HL-60 (cell line): ENCODE measurements at regions not wholly inside any gene's neighbourhood (a gene's known extent, or its start where the extent isn't known, plus 50 kb on each side); places are given as distances from the start of the nearest gene placed in this dataset.

Source experiments
- GABPA ChIP-seq: IDR thresholded peaks from 2 replicates; pipeline ENCODE4 v1.6.1; 2012; ENCODE audit warnings: low read depth
- POLR2AphosphoS5 ChIP-seq: IDR thresholded peaks from 2 replicates; pipeline ENCODE4 v1.6.1; 2012; ENCODE audit warnings: low read depth
- SPI1 ChIP-seq: IDR thresholded peaks from 2 replicates; pipeline ENCODE4 v1.6.1; 2012; ENCODE audit warnings: low read depth, mild to moderate bottlenecking, borderline replicate concordance
- TF ChIP-seq, protein P1 (sequence below): IDR thresholded peaks from one replicate; pipeline ENCODE4 v1.5.1; 2011; ENCODE audit warnings: low read length, control low read depth, inconsistent platforms; ENCODE audit not compliant: insufficient read depth
- TF ChIP-seq, protein P2 (sequence below): IDR thresholded peaks from 2 replicates; pipeline ENCODE4 v1.6.1; 2012; ENCODE audit warnings: low read depth; ENCODE audit not compliant: insufficient replicate concordance

DNA sequence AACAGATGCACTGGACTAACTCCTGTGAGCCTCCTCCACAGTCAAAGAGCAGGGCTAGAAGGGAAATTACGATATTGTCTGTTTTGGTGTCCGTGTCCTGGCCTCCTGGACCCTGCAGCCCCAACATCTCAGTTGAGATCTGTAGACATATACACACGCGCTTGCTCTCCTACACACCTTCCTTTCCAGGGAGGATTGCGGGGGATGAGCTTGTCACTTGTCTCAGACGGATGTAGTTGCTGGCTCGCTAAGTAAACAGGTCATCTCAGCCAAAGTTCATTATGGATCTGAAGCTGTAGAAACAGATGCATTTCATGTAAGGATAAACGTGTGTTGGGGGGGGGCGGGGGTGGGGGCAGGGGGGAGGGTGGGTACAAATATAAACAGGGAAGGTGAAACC is 549.3 kb downstream of the CCDC171 start:
- TF ChIP-seq, protein P1, sequence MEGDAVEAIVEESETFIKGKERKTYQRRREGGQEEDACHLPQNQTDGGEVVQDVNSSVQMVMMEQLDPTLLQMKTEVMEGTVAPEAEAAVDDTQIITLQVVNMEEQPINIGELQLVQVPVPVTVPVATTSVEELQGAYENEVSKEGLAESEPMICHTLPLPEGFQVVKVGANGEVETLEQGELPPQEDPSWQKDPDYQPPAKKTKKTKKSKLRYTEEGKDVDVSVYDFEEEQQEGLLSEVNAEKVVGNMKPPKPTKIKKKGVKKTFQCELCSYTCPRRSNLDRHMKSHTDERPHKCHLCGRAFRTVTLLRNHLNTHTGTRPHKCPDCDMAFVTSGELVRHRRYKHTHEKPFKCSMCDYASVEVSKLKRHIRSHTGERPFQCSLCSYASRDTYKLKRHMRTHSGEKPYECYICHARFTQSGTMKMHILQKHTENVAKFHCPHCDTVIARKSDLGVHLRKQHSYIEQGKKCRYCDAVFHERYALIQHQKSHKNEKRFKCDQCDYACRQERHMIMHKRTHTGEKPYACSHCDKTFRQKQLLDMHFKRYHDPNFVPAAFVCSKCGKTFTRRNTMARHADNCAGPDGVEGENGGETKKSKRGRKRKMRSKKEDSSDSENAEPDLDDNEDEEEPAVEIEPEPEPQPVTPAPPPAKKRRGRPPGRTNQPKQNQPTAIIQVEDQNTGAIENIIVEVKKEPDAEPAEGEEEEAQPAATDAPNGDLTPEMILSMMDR, result no peak
- TF ChIP-seq, protein P2, sequence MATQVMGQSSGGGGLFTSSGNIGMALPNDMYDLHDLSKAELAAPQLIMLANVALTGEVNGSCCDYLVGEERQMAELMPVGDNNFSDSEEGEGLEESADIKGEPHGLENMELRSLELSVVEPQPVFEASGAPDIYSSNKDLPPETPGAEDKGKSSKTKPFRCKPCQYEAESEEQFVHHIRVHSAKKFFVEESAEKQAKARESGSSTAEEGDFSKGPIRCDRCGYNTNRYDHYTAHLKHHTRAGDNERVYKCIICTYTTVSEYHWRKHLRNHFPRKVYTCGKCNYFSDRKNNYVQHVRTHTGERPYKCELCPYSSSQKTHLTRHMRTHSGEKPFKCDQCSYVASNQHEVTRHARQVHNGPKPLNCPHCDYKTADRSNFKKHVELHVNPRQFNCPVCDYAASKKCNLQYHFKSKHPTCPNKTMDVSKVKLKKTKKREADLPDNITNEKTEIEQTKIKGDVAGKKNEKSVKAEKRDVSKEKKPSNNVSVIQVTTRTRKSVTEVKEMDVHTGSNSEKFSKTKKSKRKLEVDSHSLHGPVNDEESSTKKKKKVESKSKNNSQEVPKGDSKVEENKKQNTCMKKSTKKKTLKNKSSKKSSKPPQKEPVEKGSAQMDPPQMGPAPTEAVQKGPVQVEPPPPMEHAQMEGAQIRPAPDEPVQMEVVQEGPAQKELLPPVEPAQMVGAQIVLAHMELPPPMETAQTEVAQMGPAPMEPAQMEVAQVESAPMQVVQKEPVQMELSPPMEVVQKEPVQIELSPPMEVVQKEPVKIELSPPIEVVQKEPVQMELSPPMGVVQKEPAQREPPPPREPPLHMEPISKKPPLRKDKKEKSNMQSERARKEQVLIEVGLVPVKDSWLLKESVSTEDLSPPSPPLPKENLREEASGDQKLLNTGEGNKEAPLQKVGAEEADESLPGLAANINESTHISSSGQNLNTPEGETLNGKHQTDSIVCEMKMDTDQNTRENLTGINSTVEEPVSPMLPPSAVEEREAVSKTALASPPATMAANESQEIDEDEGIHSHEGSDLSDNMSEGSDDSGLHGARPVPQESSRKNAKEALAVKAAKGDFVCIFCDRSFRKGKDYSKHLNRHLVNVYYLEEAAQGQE, result no peak
- TF ChIP-seq GABPA (no peak), POLR2AphosphoS5 (no peak), SPI1 (no peak)
